ENCODE measurements at regions not wholly inside any gene's neighbourhood (a gene's known extent, or its start where the extent isn't known, plus 50 kb on each side); places are given as distances from the start of the nearest gene placed in this dataset.

- Histone ChIP-seq H3K9me3 (ENCODE audit: control insufficient read depth, low read length) (no peaks in the 10 kb centered on the region), H3K9ac (ENCODE audit: low read length) (no peak overlapping the region), H3K27me3 (ENCODE audit: control insufficient read depth in 1 of 2, insufficient read depth in 1 of 2, low read length in 2 of 2) (no peaks in the 10 kb centered on the region), H3K4ac (ENCODE audit: low read depth in 1 of 2, low read length in 2 of 2) (no peak overlapping the region), H3K79me1 (replicated peaks; ENCODE audit: low read length, poor library complexity, severe bottlenecking) (no peaks in the 10 kb centered on the region), H3K4me1 (ENCODE audit: control insufficient read depth, insufficient read depth, low read depth, low read length) (no peaks in the 10 kb centered on the region), H2AFZ (ENCODE audit: low read depth, low read length) (no peak overlapping the region), H3K4me2 (ENCODE audit: low read length, poor library complexity, severe bottlenecking) (no peak overlapping the region), H4K91ac (ENCODE audit: low read length) (no peak overlapping the region), H3K4me3 (ENCODE audit: insufficient read depth in 1 of 2, low read depth in 1 of 2, low read length in 2 of 2) (no peak overlapping the region), H4K8ac (ENCODE audit: low read length) (no peak overlapping the region), H2AK5ac (ENCODE audit: low read length, severe bottlenecking) (no peak overlapping the region), H3K27ac (ENCODE audit: low read length, poor library complexity, severe bottlenecking) (no peak overlapping the region), H3K36me3 (ENCODE audit: control insufficient read depth in 1 of 2, insufficient read depth in 2 of 2, low read depth in 1 of 2, low read length in 2 of 2) (no peaks in the 10 kb centered on the region), H2BK120ac (ENCODE audit: low read depth, low read length) (no peak overlapping the region), H2BK12ac (ENCODE audit: low read length in 2 of 2) (no peak overlapping the region), H3K14ac (ENCODE audit: low read length in 2 of 2) (no peak overlapping the region), H3K18ac (ENCODE audit: low read depth in 1 of 2, low read length in 2 of 2) (no peak overlapping the region), H2BK5ac (ENCODE audit: low read depth, low read length, poor library complexity, severe bottlenecking) (no peak overlapping the region), H2BK15ac (ENCODE audit: low read depth, poor library complexity, severe bottlenecking) (no peak overlapping the region), H3K23ac (ENCODE audit: low read length in 2 of 2) (no peak overlapping the region)
- DNase-seq = no peak
- 100% methylated on average over 1 of the region's 4 CpGs for WGBS
These were observed 187.0 kb upstream of the RASSF8 start for GRCh38 chr12:25771476-25771875.

GRCh38 chr12:25775968-25776367 lies 182.5 kb upstream of the RASSF8 start:
- 11% methylated on average over 2 of the region's 4 CpGs for WGBS
- DNase-seq = peak; percentile 46
- H4K8ac ChIP-seq (ENCODE audit: low read length) = no peak overlapping the region
- no peak overlapping the region for H3K18ac ChIP-seq (ENCODE audit: low read depth in 1 of 2, low read length in 2 of 2)
- H3K14ac ChIP-seq (ENCODE audit: low read length in 2 of 2) = no peak overlapping the region
- no peaks in the 10 kb centered on the region for H3K27me3 ChIP-seq (ENCODE audit: control insufficient read depth in 1 of 2, insufficient read depth in 1 of 2, low read length in 2 of 2)
- H2BK120ac ChIP-seq (ENCODE audit: low read depth, low read length) = no peak overlapping the region
- no peak overlapping the region for H3K4me2 ChIP-seq (ENCODE audit: low read length, poor library complexity, severe bottlenecking)
- no peak overlapping the region for H2AK5ac ChIP-seq (ENCODE audit: low read length, severe bottlenecking)
- H3K4me1 ChIP-seq (ENCODE audit: control insufficient read depth, insufficient read depth, low read depth, low read length) = no peaks in the 10 kb centered on the region
- H3K36me3 ChIP-seq (ENCODE audit: control insufficient read depth in 1 of 2, insufficient read depth in 2 of 2, low read depth in 1 of 2, low read length in 2 of 2) = no peaks in the 10 kb centered on the region
- H2BK5ac ChIP-seq (ENCODE audit: low read depth, low read length, poor library complexity, severe bottlenecking) = no peak overlapping the region
- no peak overlapping the region for H3K23ac ChIP-seq (ENCODE audit: low read length in 2 of 2)
- no peak overlapping the region for H3K4ac ChIP-seq (ENCODE audit: low read depth in 1 of 2, low read length in 2 of 2)
- no peak overlapping the region for H2BK15ac ChIP-seq (ENCODE audit: low read depth, poor library complexity, severe bottlenecking)
- H3K27ac ChIP-seq (ENCODE audit: low read length, poor library complexity, severe bottlenecking) = no peak overlapping the region
- no peaks in the 10 kb centered on the region for H3K79me1 ChIP-seq (replicated peaks; ENCODE audit: low read length, poor library complexity, severe bottlenecking)
- no peaks in the 10 kb centered on the region for H3K9me3 ChIP-seq (ENCODE audit: control insufficient read depth, low read length)
- H4K91ac ChIP-seq (ENCODE audit: low read length) = no peak overlapping the region
- H2AFZ ChIP-seq (ENCODE audit: low read depth, low read length) = peak overlapping the region; percentile 36
- H2BK12ac ChIP-seq (ENCODE audit: low read length in 2 of 2) = no peak overlapping the region
- H3K9ac ChIP-seq (ENCODE audit: low read length) = no peak overlapping the region
- no peak overlapping the region for H3K4me3 ChIP-seq (ENCODE audit: insufficient read depth in 1 of 2, low read depth in 1 of 2, low read length in 2 of 2)

- WGBS = no CpG with 5 or more reads among the region's 3 CpGs
- no peaks in the 10 kb centered on the region for H3K36me3 ChIP-seq (ENCODE audit: control insufficient read depth in 1 of 2, insufficient read depth in 2 of 2, low read depth in 1 of 2, low read length in 2 of 2)
- H3K23ac ChIP-seq (ENCODE audit: low read length in 2 of 2) = no peak overlapping the region
These were observed 177.7 kb upstream of the RASSF8 start for GRCh38 chr12:25780771-25781170.

GRCh38 chr12:25781232-25781631 lies 177.2 kb upstream of the RASSF8 start:
- no peak overlapping the region for H4K8ac ChIP-seq (ENCODE audit: low read length)
- H3K27ac ChIP-seq (ENCODE audit: low read length, poor library complexity, severe bottlenecking) = no peak overlapping the region
- H3K79me1 ChIP-seq (replicated peaks; ENCODE audit: low read length, poor library complexity, severe bottlenecking) = no peaks in the 10 kb centered on the region
- no peak overlapping the region for H3K4ac ChIP-seq (ENCODE audit: low read depth in 1 of 2, low read length in 2 of 2)
- DNase-seq = no peak
- H3K4me2 ChIP-seq (ENCODE audit: low read length, poor library complexity, severe bottlenecking) = no peak overlapping the region
- H2AFZ ChIP-seq (ENCODE audit: low read depth, low read length) = no peak overlapping the region
- H3K18ac ChIP-seq (ENCODE audit: low read depth in 1 of 2, low read length in 2 of 2) = no peak overlapping the region
- H2AK5ac ChIP-seq (ENCODE audit: low read length, severe bottlenecking) = no peak overlapping the region
- 65% methylated on average over 4 of the region's 4 CpGs for WGBS
- no peaks in the 10 kb centered on the region for H3K27me3 ChIP-seq (ENCODE audit: control insufficient read depth in 1 of 2, insufficient read depth in 1 of 2, low read length in 2 of 2)
- no peaks in the 10 kb centered on the region for H3K36me3 ChIP-seq (ENCODE audit: control insufficient read depth in 1 of 2, insufficient read depth in 2 of 2, low read depth in 1 of 2, low read length in 2 of 2)
- no peak overlapping the region for H2BK15ac ChIP-seq (ENCODE audit: low read depth, poor library complexity, severe bottlenecking)
- no peaks in the 10 kb centered on the region for H3K9me3 ChIP-seq (ENCODE audit: control insufficient read depth, low read length)
- no peak overlapping the region for H3K23ac ChIP-seq (ENCODE audit: low read length in 2 of 2)
- no peaks in the 10 kb centered on the region for H3K4me1 ChIP-seq (ENCODE audit: control insufficient read depth, insufficient read depth, low read depth, low read length)
- no peak overlapping the region for H3K14ac ChIP-seq (ENCODE audit: low read length in 2 of 2)
- H4K91ac ChIP-seq (ENCODE audit: low read length) = no peak overlapping the region
- no peak overlapping the region for H2BK5ac ChIP-seq (ENCODE audit: low read depth, low read length, poor library complexity, severe bottlenecking)
- no peak overlapping the region for H3K9ac ChIP-seq (ENCODE audit: low read length)
- H2BK120ac ChIP-seq (ENCODE audit: low read depth, low read length) = no peak overlapping the region
- no peak overlapping the region for H3K4me3 ChIP-seq (ENCODE audit: insufficient read depth in 1 of 2, low read depth in 1 of 2, low read length in 2 of 2)
- no peak overlapping the region for H2BK12ac ChIP-seq (ENCODE audit: low read length in 2 of 2)

More at GRCh38 chr12:25780771-25781170, 177.7 kb upstream of the RASSF8 start:
- Histone ChIP-seq H2BK15ac (ENCODE audit: low read depth, poor library complexity, severe bottlenecking) (no peak overlapping the region), H3K4me3 (ENCODE audit: insufficient read depth in 1 of 2, low read depth in 1 of 2, low read length in 2 of 2) (no peak overlapping the region), H2AK5ac (ENCODE audit: low read length, severe bottlenecking) (no peak overlapping the region), H2BK120ac (ENCODE audit: low read depth, low read length) (no peak overlapping the region), H4K8ac (ENCODE audit: low read length) (no peak overlapping the region), H3K79me1 (replicated peaks; ENCODE audit: low read length, poor library complexity, severe bottlenecking) (no peaks in the 10 kb centered on the region), H3K4ac (ENCODE audit: low read depth in 1 of 2, low read length in 2 of 2) (no peak overlapping the region), H3K4me1 (ENCODE audit: control insufficient read depth, insufficient read depth, low read depth, low read length) (no peaks in the 10 kb centered on the region), H3K27ac (ENCODE audit: low read length, poor library complexity, severe bottlenecking) (no peak overlapping the region), H3K14ac (ENCODE audit: low read length in 2 of 2) (no peak overlapping the region), H3K9ac (ENCODE audit: low read length) (no peak overlapping the region), H2BK5ac (ENCODE audit: low read depth, low read length, poor library complexity, severe bottlenecking) (no peak overlapping the region), H2BK12ac (ENCODE audit: low read length in 2 of 2) (no peak overlapping the region), H4K91ac (ENCODE audit: low read length) (no peak overlapping the region), H3K9me3 (ENCODE audit: control insufficient read depth, low read length) (no peaks in the 10 kb centered on the region), H2AFZ (ENCODE audit: low read depth, low read length) (no peak overlapping the region), H3K4me2 (ENCODE audit: low read length, poor library complexity, severe bottlenecking) (no peak overlapping the region), H3K18ac (ENCODE audit: low read depth in 1 of 2, low read length in 2 of 2) (no peak overlapping the region), H3K27me3 (ENCODE audit: control insufficient read depth in 1 of 2, insufficient read depth in 1 of 2, low read length in 2 of 2) (no peaks in the 10 kb centered on the region)
- no peak for DNase-seq
